SJCRH30 (cell line): ENCODE measurements at regions not wholly inside any gene's neighbourhood (a gene's known extent, or its start where the extent isn't known, plus 50 kb on each side); places are given as distances from the start of the nearest gene placed in this dataset.
A peak's percentile ranks its signal among the peaks of the same experiment; 100 is the strongest.

ENCODE experiments used
- DNase-seq, 2 experiments: peaks; one replicate each; pipeline ENCODE4 v3.0.0-alpha.2; 2015 to 2020
- H3K27ac ChIP-seq: fragments of 250-450 bp; sonication (Bioruptor Pico); 2 replicates; pipeline ENCODE4 v1.5.1; 2020; ENCODE audit warnings: mild to moderate bottlenecking, moderate library complexity
- H3K27me3 ChIP-seq: fragments of 250-450 bp; sonication (Bioruptor Pico); 2 replicates; pipeline ENCODE4 v1.5.1; 2020; ENCODE audit warnings: mild to moderate bottlenecking, moderate library complexity
- H3K36me3 ChIP-seq: fragments of 250-450 bp; sonication (Bioruptor Pico); 2 replicates; pipeline ENCODE4 v1.5.1; 2020; ENCODE audit warnings: mild to moderate bottlenecking, moderate library complexity
- H3K4me1 ChIP-seq: fragments of 250-450 bp; sonication (Bioruptor Pico); 2 replicates; pipeline ENCODE4 v1.5.1; 2020; ENCODE audit warnings: mild to moderate bottlenecking, moderate library complexity
- H3K4me3 ChIP-seq: fragments of 250-450 bp; sonication (Bioruptor Pico); 2 replicates; pipeline ENCODE4 v1.5.1; 2020; ENCODE audit warnings: mild to moderate bottlenecking, moderate library complexity
- H3K9me3 ChIP-seq: fragments of 250-450 bp; sonication (Bioruptor Pico); replicated peaks from 2 replicates; pipeline ENCODE4 v1.5.1; 2020; ENCODE audit warnings: mild to moderate bottlenecking, moderate library complexity

- H3K27me3 ChIP-seq: no peaks in the 10 kb centered on the region
- no peak overlapping the region for H3K4me3 ChIP-seq
- H3K9me3 ChIP-seq: no peaks in the 10 kb centered on the region
- no peak for DNase-seq
- H3K27ac ChIP-seq: no peak overlapping the region
- H3K36me3 ChIP-seq: no peaks in the 10 kb centered on the region; the same call in 1 of the 2 replicates
- peaks cover 10% of the 10 kb centered on the region for H3K4me1 ChIP-seq
Observed at GRCh38 chr12:4176168-4176567, 97.4 kb upstream of the CCND2 start.

DNA sequence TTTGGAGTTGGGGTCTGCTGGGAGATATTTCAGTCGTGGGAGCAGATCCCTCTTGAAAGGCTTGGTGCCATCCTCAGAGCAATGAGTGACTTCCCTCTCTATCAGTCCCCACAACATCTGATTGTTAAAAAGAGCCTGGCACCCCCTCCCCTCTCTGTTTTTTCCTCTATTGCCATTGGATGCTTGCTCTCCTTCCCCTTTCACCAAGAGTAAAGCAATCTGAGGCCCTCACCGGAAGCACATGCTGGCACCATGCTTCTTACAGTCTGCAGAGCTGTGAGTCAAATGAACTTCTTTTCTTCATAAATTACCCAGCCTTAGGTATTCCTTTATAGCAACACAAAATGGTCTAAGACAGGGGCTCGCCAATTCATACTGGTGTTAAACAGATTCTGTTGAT lies 99.1 kb upstream of the CCND2 start:
- no peaks in the 10 kb centered on the region for H3K27me3 ChIP-seq
- no peak overlapping the region for H3K4me3 ChIP-seq
- H3K9me3 ChIP-seq: no peaks in the 10 kb centered on the region
- peaks cover 12% of the 10 kb centered on the region for H3K4me1 ChIP-seq
- no peak for DNase-seq
- no peak overlapping the region for H3K27ac ChIP-seq
- no peaks in the 10 kb centered on the region; the same call in 1 of the 2 replicates for H3K36me3 ChIP-seq

DNA sequence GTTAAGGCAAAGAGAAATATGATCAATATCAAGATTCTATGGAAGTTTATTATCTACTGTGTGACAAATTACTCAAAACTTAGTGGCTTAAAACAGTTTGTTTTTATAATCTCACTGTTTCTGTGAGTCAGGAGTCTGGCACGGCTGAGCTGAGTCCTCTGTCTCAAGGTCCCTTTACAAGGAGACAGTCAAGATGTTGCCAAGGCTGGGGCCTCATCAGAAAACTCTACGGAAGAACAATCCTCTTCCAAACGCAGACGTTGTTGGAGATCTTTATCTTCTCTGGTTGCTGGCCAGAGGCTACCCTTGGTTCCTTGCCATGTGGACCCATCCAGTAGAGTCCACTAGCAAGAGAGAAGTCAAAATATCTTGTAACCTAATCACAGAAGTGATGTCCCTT lies 100.6 kb upstream of the CCND2 start:
- no peaks in the 10 kb centered on the region for H3K27me3 ChIP-seq
- peaks cover 12% of the 10 kb centered on the region for H3K4me1 ChIP-seq
- no peak for DNase-seq
- no peak overlapping the region for H3K4me3 ChIP-seq
- no peaks in the 10 kb centered on the region for H3K9me3 ChIP-seq
- no peaks in the 10 kb centered on the region; the same call in 1 of the 2 replicates for H3K36me3 ChIP-seq
- no peak overlapping the region for H3K27ac ChIP-seq

DNA sequence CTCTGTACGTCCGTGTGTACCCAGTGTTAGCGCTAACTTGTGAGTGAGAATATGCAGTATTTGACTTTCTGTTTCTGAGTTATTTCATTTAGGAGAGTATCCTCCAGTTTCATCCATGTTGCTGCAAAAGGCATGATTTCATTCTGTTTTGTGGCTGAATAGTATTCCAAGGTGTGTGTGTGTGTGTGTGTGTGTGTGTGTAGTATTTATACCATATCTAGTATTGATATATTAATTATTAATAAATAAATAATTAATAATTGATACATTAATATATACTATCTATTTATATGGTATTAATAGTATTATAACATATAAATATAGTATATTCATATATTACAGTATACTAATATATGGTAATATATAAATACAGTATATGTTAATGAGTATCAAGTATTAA lies 101.8 kb upstream of the CCND2 start:
- Histone ChIP-seq H3K27ac (no peak overlapping the region), H3K4me1 (peaks cover 12% of the 10 kb centered on the region), H3K4me3 (no peak overlapping the region), H3K36me3 (no peaks in the 10 kb centered on the region; the same call in 1 of the 2 replicates), H3K9me3 (no peaks in the 10 kb centered on the region), H3K27me3 (no peaks in the 10 kb centered on the region)
- no peak for DNase-seq

DNA sequence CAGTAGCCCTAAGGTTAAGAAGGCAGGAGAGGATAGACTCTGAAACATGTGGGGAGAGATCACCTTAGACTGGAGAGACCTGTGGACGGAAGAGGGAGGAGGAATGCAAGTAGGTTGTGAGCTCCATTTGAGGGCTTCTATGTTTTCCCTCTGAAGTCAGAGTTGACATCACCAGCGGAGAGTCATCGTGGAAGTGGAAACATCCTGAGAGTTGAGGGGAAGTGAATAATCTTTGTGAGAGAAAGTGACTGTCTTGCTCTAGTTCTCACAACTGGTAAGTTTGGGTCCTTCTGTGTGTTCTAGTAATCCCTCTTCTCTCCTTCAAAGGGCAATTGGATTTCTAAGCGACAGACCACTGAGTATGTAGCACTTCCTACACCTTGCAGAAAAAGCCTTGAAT lies 103.6 kb upstream of the CCND2 start:
- no peaks in the 10 kb centered on the region for H3K27me3 ChIP-seq
- H3K4me3 ChIP-seq: no peak overlapping the region
- H3K9me3 ChIP-seq: no peaks in the 10 kb centered on the region
- no peak for DNase-seq
- peaks cover 24% of the 10 kb centered on the region for H3K4me1 ChIP-seq
- H3K36me3 ChIP-seq: no peaks in the 10 kb centered on the region
- H3K27ac ChIP-seq: no peak overlapping the region

- no peaks in the 10 kb centered on the region for H3K9me3 ChIP-seq
Observed at GRCh38 chr12:4169531-4169930, 104.0 kb upstream of the CCND2 start.

GRCh38 chr12:4168036-4168435 lies 105.5 kb upstream of the CCND2 start:
- peaks cover 19% of the 10 kb centered on the region for H3K4me1 ChIP-seq
- H3K27me3 ChIP-seq: no peaks in the 10 kb centered on the region
- no peak overlapping the region for H3K27ac ChIP-seq
- no peak overlapping the region for H3K4me3 ChIP-seq
- no peaks in the 10 kb centered on the region for H3K9me3 ChIP-seq
- H3K36me3 ChIP-seq: no peaks in the 10 kb centered on the region
- DNase-seq: no peak

More at GRCh38 chr12:4169531-4169930, 104.0 kb upstream of the CCND2 start:
- Histone ChIP-seq H3K4me1 (peaks cover 24% of the 10 kb centered on the region), H3K27me3 (no peaks in the 10 kb centered on the region), H3K4me3 (no peak overlapping the region), H3K27ac (no peak overlapping the region), H3K36me3 (no peaks in the 10 kb centered on the region)
- peak in 1 of 2 experiments; percentile 19 for DNase-seq

GRCh38 chr12:4164559-4165558 lies 108.7 kb upstream of the CCND2 start:
- Histone ChIP-seq H3K9me3 (no peaks in the 10 kb centered on the region), H3K4me1 (peaks cover 24% of the 10 kb centered on the region), H3K27ac (peak overlapping the region; percentile 98), H3K27me3 (no peaks in the 10 kb centered on the region), H3K36me3 (no peaks in the 10 kb centered on the region), H3K4me3 (peak overlapping the region; percentile 59)
- peak; percentile 93 to 95 for DNase-seq

GRCh38 chr12:4164188-4164558 lies 109.4 kb upstream of the CCND2 start:
- H3K27ac ChIP-seq: peak overlapping the region; percentile 98
- peak overlapping the region; percentile 59 for H3K4me3 ChIP-seq
- H3K36me3 ChIP-seq: no peaks in the 10 kb centered on the region
- H3K9me3 ChIP-seq: no peaks in the 10 kb centered on the region
- no peaks in the 10 kb centered on the region for H3K27me3 ChIP-seq
- H3K4me1 ChIP-seq: peaks cover 22% of the 10 kb centered on the region
- no peak for DNase-seq

DNA sequence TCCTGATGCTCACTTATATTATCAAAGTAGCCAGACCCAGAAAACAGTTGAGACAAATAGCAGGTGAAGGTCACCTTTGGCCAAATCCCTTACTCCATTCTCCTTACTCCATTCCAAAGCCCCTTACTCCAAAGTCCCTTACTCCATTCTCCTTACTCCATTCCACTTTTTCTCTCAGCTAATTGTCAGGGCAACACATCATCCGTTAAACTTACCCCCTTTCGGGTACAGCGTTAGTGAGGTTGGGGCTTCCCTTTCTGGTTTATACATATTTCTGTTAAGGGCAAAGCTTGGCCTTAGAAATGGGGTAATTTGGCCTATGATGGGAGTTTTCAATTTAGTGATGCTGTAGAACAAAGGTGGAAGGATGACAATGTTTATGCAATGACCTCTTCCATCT lies 111.8 kb upstream of the CCND2 start:
- Histone ChIP-seq H3K4me1 (peaks cover 29% of the 10 kb centered on the region), H3K36me3 (no peaks in the 10 kb centered on the region), H3K4me3 (no peak overlapping the region), H3K9me3 (no peaks in the 10 kb centered on the region), H3K27me3 (no peaks in the 10 kb centered on the region), H3K27ac (no peak overlapping the region)
- DNase-seq: no peak

DNA sequence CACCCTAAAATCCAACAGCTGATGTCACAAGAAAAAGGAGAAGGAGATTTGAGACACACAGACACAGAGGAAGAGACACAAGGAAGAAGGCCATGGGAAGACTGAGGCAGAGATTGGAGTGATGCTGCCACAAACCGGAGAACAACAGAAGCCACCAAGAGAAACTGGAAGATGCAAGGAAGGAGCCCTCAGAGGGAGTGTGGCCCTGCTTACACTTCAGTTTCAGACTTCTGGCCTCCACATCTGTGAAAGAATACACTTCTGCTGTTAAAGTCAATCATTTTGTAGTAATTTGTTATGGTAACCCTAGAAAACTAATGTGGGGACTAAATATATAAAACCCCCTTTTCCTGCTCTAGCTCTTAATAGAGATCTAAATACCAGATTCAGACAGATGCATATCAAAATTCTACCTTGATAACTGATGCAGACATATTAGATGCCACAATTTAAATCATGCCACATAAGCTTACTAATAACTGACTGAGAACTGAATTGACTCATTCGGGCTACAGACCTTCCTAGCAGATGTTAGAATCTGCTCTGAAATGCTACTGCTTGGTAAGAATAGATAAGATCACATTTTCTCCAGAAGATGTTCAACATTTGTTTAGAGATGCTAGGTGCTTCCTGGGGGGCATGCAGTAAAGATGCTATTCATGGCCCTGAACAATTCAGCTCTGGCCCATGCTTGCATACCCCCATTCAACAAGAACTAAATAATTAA lies 113.1 kb upstream of the CCND2 start:
- Histone ChIP-seq H3K4me3 (no peak overlapping the region), H3K27me3 (no peaks in the 10 kb centered on the region), H3K9me3 (no peaks in the 10 kb centered on the region), H3K4me1 (peaks cover 22% of the 10 kb centered on the region), H3K27ac (no peak overlapping the region), H3K36me3 (no peaks in the 10 kb centered on the region)
- DNase-seq: no peak

DNA sequence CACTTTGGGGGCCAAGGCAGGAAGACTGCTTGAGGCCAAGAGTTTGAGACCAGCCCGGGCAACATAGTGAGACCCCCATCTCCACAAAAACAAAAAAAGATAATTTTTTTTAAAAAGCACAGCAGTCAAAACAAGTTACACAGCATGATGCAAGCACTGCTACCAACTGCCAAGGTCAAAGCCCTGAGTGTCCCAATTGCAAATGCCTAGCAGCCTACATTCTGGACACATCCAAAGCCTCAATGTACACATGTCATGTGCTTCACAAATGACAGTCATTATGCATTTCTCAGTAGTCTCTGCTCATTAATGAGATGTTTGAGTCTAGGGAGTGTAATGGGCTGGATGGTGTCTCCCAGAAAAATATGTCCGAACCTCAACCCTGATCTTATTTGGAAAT lies 113.7 kb upstream of the CCND2 start:
- Histone ChIP-seq H3K9me3 (no peaks in the 10 kb centered on the region), H3K4me3 (no peak overlapping the region), H3K27ac (no peak overlapping the region), H3K27me3 (no peaks in the 10 kb centered on the region), H3K36me3 (no peaks in the 10 kb centered on the region), H3K4me1 (peaks cover 18% of the 10 kb centered on the region)
- DNase-seq: no peak

- H3K36me3 ChIP-seq: no peaks in the 10 kb centered on the region
- H3K9me3 ChIP-seq: no peaks in the 10 kb centered on the region
- no peak for DNase-seq
- H3K4me3 ChIP-seq: no peak overlapping the region
- no peaks in the 10 kb centered on the region for H3K27me3 ChIP-seq
- no peak overlapping the region for H3K27ac ChIP-seq
- H3K4me1 ChIP-seq: peaks cover 22% of the 10 kb centered on the region
Observed at GRCh38 chr12:4158306-4158705, 115.3 kb upstream of the CCND2 start.

DNA sequence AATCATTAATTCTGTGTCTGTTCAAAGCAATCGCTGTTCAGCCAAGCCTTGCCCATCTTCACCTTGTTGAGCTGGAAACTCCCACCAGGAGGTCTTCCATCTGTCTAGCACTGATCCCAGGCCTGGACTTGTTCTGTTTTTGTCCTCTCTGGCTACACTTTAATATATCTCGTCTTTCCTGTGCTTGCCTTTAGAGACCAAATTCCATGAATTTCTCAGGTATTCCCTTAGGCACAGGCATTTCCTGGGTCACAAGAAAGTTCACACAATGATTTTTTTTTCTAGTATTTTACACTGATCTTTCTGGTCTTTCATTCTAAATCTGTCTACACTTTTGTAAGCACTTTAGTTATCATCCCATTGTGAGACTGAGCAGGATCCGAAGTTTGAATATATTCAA lies 116.4 kb upstream of the CCND2 start:
- Histone ChIP-seq H3K9me3 (no peaks in the 10 kb centered on the region), H3K27ac (no peak overlapping the region)
- no peak for DNase-seq

GRCh38 chr12:4156317-4156716 lies 117.2 kb upstream of the CCND2 start:
- H3K4me3 ChIP-seq: no peak overlapping the region
- H3K36me3 ChIP-seq: no peaks in the 10 kb centered on the region
- H3K27me3 ChIP-seq: no peaks in the 10 kb centered on the region
- no peaks in the 10 kb centered on the region for H3K9me3 ChIP-seq
- H3K4me1 ChIP-seq: peaks cover 24% of the 10 kb centered on the region
- no peak for DNase-seq
- no peak overlapping the region for H3K27ac ChIP-seq

More for the DNA sequence above, 116.4 kb upstream of the CCND2 start:
- Histone ChIP-seq H3K27me3 (no peaks in the 10 kb centered on the region), H3K4me1 (peaks cover 24% of the 10 kb centered on the region), H3K4me3 (no peak overlapping the region), H3K36me3 (no peaks in the 10 kb centered on the region)
